ENCODE measurements at regions not wholly inside any gene's neighbourhood (a gene's known extent, or its start where the extent isn't known, plus 50 kb on each side); places are given as distances from the start of the nearest gene placed in this dataset.

DNA sequence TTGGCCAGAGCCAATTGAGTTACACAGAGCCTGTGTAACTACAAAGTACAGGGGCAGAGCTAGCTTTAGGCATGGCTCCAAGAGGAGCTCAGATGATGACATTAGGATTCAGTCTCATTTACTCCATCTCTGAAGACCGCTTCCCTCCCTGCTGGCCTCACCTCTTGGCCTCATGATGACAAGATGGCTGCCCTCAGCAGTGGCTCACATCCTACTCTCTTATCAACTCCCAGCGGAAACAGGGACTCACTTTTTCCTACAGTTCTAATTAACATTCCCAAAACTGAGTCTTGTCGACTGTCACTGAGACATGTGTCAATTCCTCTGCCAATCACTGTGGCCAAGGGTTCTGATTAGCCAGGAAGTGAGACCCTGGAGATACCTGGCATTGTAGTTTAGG lies 59.4 kb upstream of the ECE1 start:
- no peak for TF ChIP-seq USF2 (IDR thresholded peaks at IDR 0.05; ENCODE audit: low read depth, low read length)
- TF ChIP-seq, protein P1, sequence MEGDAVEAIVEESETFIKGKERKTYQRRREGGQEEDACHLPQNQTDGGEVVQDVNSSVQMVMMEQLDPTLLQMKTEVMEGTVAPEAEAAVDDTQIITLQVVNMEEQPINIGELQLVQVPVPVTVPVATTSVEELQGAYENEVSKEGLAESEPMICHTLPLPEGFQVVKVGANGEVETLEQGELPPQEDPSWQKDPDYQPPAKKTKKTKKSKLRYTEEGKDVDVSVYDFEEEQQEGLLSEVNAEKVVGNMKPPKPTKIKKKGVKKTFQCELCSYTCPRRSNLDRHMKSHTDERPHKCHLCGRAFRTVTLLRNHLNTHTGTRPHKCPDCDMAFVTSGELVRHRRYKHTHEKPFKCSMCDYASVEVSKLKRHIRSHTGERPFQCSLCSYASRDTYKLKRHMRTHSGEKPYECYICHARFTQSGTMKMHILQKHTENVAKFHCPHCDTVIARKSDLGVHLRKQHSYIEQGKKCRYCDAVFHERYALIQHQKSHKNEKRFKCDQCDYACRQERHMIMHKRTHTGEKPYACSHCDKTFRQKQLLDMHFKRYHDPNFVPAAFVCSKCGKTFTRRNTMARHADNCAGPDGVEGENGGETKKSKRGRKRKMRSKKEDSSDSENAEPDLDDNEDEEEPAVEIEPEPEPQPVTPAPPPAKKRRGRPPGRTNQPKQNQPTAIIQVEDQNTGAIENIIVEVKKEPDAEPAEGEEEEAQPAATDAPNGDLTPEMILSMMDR (conservative IDR thresholded peaks at IDR 0.05; ENCODE audit: low read depth, low read length), result no peak
- TF ChIP-seq POLR2A (IDR thresholded peaks at IDR 0.05; ENCODE audit: low read depth, low read length), result no peak
- no peak for TF ChIP-seq MXI1 (IDR thresholded peaks at IDR 0.05; ENCODE audit: borderline replicate concordance, low read depth, low read length)
- no peak for TF ChIP-seq CHD1 (IDR thresholded peaks at IDR 0.05; ENCODE audit: low read depth, low read length)
- TF ChIP-seq MAFK (IDR thresholded peaks at IDR 0.05; ENCODE audit: low read depth, low read length), result no peak

Measured in IMR-90 (cell line).